ENCODE measurements at regions not wholly inside any gene's neighbourhood (a gene's known extent, or its start where the extent isn't known, plus 50 kb on each side); places are given as distances from the start of the nearest gene placed in this dataset.

- TF ChIP-seq EP300 (IDR thresholded peaks at IDR 0.05; ENCODE audit: borderline replicate concordance) (no peak), REST (IDR thresholded peaks at IDR 0.05; ENCODE audit: low read depth) (no peak), MAX (IDR thresholded peaks at IDR 0.05) (no peak), NFIC (IDR thresholded peaks at IDR 0.05) (no peak), TEAD4 (IDR thresholded peaks at IDR 0.05) (no peak), CEBPB (IDR thresholded peaks at IDR 0.05) (no peak), TAF1 (IDR thresholded peaks at IDR 0.05; ENCODE audit: low read depth) (no peak), YY1 (IDR thresholded peaks at IDR 0.05; ENCODE audit: low read depth) (no peak), ZBTB7A (IDR thresholded peaks at IDR 0.05; ENCODE audit: low read depth) (no peak), TCF12 (IDR thresholded peaks at IDR 0.05; ENCODE audit: low read depth) (no peak), EGR1 (IDR thresholded peaks at IDR 0.05) (no peak), FOXM1 (IDR thresholded peaks at IDR 0.05; ENCODE audit: borderline replicate concordance, low read depth) (no peak)
Measured at GRCh38 chr13:105232439-105232838, 1303.0 kb downstream of the EFNB2 start.
